HEK293 (cell line): ENCODE measurements at regions not wholly inside any gene's neighbourhood (a gene's known extent, or its start where the extent isn't known, plus 50 kb on each side); places are given as distances from the start of the nearest gene placed in this dataset.

ENCODE experiments used
- CTCF ChIP-seq: fragments of 450-650 bp; formaldehyde crosslinking; IDR thresholded peaks from 2 replicates; pipeline ENCODE4 v1.5.1; 2016; ENCODE audit warnings: missing biosample characterization, missing genetic modification characterization
- HIC1 ChIP-seq: fragments of 450-650 bp; formaldehyde crosslinking; IDR thresholded peaks from 2 replicates; pipeline ENCODE4 v1.5.1; 2016; ENCODE audit warnings: missing biosample characterization, missing genetic modification characterization
- KLF16 ChIP-seq: fragments of 450-650 bp; formaldehyde crosslinking; IDR thresholded peaks from 2 replicates; pipeline ENCODE4 v1.5.1; 2017; ENCODE audit warnings: missing biosample characterization, missing genetic modification characterization
- KLF7 ChIP-seq: fragments of 450-650 bp; formaldehyde crosslinking; IDR thresholded peaks from 2 replicates; pipeline ENCODE4 v1.5.1; 2016; ENCODE audit warnings: missing biosample characterization, missing genetic modification characterization, borderline replicate concordance
- MYNN ChIP-seq: fragments of 450-650 bp; formaldehyde crosslinking; IDR thresholded peaks from 2 replicates; pipeline ENCODE4 v1.5.1; 2016; ENCODE audit warnings: missing biosample characterization, missing genetic modification characterization, borderline replicate concordance
- TSHZ1 ChIP-seq: fragments of 450-650 bp; formaldehyde crosslinking; IDR thresholded peaks from 2 replicates; pipeline ENCODE4 v1.5.1; 2016; ENCODE audit warnings: missing biosample characterization, missing genetic modification characterization, borderline replicate concordance
- ZNF138 ChIP-seq: fragments of 450-650 bp; formaldehyde crosslinking; IDR thresholded peaks from 2 replicates; pipeline ENCODE4 v1.5.1; 2016; ENCODE audit warnings: missing biosample characterization, missing genetic modification characterization, borderline replicate concordance
- ZNF362 ChIP-seq: fragments of 450-650 bp; formaldehyde crosslinking; IDR thresholded peaks from 2 replicates; pipeline ENCODE4 v1.5.1; 2016; ENCODE audit warnings: missing biosample characterization, missing genetic modification characterization
- ZNF449 ChIP-seq: fragments of 450-650 bp; formaldehyde crosslinking; IDR thresholded peaks from 2 replicates; pipeline ENCODE4 v1.5.1; 2017; ENCODE audit warnings: missing biosample characterization, mild to moderate bottlenecking, missing genetic modification characterization, moderate library complexity
- ZNF843 ChIP-seq: fragments of 450-650 bp; formaldehyde crosslinking; IDR thresholded peaks from 2 replicates; pipeline ENCODE4 v1.5.1; 2016; ENCODE audit warnings: missing biosample characterization, missing genetic modification characterization

GRCh38 chr3:117881210-117881609, 1153.4 kb downstream of the IGSF11 start:
- no peak for TF ChIP-seq ZNF362
- no peak for TF ChIP-seq TSHZ1 (tag by site-specific recombination)
- no peak for TF ChIP-seq CTCF (tag by site-specific recombination)
- TF ChIP-seq ZNF138 (tag by site-specific recombination), result no peak
- TF ChIP-seq ZNF843 (tag by site-specific recombination), result no peak
- TF ChIP-seq MYNN (tag by site-specific recombination), result no peak
- TF ChIP-seq ZNF449, result no peak
- no peak for TF ChIP-seq KLF16 (tag by site-specific recombination)
- TF ChIP-seq KLF7 (tag by site-specific recombination), result no peak
- TF ChIP-seq HIC1 (tag by site-specific recombination), result no peak
